C4-2B (cell line): ENCODE measurements at regions not wholly inside any gene's neighbourhood (a gene's known extent, or its start where the extent isn't known, plus 50 kb on each side); places are given as distances from the start of the nearest gene placed in this dataset.

Experiments
- H3K27ac ChIP-seq: fragments of 450-650 bp; 2 replicates; pipeline ENCODE4 v1.5.1; 2017
- ZFX ChIP-seq: fragments of 450-650 bp; IDR thresholded peaks from 2 replicates; pipeline ENCODE4 v1.6.1; 2017
- TF ChIP-seq, protein P1 (sequence below): fragments of 450-650 bp; conservative IDR thresholded peaks from 2 replicates; pipeline ENCODE4 v1.5.1; 2017; ENCODE audit warnings: mild to moderate bottlenecking

DNA sequence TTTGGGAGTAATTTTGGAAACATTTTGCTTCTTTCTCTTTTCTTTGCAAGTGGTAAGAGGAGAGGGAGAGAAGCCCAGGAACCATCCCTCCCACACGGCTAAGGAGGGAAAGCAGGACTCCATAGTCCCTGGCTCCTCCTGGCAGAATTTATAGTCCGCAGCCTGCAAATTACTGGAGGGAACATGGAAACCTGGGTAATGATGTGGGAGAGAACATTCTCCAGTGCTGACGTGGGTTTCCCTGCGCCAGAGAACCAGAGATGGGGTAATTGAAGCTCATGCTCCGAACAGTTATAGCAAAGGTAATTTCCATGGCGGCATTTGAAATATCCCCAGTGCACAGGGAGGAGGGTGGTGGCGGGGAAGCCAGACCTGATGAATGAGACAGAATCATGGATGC is 320.4 kb downstream of the RPS24 start:
- TF ChIP-seq, protein P1, sequence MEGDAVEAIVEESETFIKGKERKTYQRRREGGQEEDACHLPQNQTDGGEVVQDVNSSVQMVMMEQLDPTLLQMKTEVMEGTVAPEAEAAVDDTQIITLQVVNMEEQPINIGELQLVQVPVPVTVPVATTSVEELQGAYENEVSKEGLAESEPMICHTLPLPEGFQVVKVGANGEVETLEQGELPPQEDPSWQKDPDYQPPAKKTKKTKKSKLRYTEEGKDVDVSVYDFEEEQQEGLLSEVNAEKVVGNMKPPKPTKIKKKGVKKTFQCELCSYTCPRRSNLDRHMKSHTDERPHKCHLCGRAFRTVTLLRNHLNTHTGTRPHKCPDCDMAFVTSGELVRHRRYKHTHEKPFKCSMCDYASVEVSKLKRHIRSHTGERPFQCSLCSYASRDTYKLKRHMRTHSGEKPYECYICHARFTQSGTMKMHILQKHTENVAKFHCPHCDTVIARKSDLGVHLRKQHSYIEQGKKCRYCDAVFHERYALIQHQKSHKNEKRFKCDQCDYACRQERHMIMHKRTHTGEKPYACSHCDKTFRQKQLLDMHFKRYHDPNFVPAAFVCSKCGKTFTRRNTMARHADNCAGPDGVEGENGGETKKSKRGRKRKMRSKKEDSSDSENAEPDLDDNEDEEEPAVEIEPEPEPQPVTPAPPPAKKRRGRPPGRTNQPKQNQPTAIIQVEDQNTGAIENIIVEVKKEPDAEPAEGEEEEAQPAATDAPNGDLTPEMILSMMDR: no peak
- TF ChIP-seq ZFX: no peak
- no peak overlapping the region for H3K27ac ChIP-seq

DNA sequence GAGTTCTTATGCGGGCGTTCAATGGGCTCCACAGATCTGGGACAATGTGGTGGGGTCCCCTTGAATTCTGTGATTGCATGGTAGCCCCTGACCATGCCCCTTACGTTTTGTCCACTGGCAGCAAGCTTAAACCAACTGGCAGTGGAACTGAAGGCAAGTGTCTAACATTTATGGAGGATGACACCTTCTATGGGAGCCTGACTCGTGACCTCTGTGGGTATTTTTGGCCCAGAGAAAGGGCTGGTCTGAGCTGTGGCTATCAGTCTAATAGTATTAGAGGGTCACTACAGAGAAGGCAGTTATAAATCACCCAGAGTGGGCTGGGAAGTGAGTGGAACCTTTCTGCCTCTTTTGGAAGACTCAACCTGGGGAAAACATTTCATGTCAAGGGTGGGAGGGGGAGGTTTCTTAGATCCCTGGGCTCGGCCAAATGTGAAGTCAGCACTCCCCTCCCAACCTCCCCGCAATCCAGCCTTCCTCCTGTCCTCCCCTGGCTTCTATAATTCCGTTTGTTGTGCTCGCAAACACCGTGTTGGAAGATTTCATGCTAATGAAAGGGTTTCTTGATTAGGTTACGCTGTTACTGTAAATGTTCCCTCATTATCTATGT is 322.7 kb downstream of the RPS24 start:
- TF ChIP-seq, protein P1: no peak
- no peak for TF ChIP-seq ZFX
- H3K27ac ChIP-seq: no peak overlapping the region

- no peak overlapping the region for H3K27ac ChIP-seq
- TF ChIP-seq, protein P1: no peak
- TF ChIP-seq ZFX: no peak
Observed at GRCh38 chr10:78357141-78358063, 323.7 kb downstream of the RPS24 start.

DNA sequence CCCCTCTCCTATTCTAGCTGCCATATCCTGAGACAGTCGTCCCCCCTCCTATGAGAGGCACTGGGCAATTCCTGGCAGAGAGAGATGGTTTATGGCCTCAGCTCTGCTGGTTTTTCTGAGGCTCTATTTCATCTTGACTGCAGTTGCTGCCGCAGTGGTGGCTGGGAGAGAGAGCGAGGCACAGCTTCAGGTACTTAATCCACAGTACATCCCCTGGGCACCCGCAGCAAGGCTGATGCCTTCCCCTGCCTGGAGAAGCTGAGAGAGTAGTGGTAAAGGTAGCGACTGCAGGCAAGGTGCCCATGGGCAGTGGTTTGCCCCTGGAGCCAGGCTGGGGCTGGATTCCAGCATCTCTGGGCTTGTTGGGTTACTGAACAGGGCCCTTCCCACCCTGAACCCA is 324.7 kb downstream of the RPS24 start:
- TF ChIP-seq, protein P1: no peak
- no peak for TF ChIP-seq ZFX
- H3K27ac ChIP-seq: no peak overlapping the region

DNA sequence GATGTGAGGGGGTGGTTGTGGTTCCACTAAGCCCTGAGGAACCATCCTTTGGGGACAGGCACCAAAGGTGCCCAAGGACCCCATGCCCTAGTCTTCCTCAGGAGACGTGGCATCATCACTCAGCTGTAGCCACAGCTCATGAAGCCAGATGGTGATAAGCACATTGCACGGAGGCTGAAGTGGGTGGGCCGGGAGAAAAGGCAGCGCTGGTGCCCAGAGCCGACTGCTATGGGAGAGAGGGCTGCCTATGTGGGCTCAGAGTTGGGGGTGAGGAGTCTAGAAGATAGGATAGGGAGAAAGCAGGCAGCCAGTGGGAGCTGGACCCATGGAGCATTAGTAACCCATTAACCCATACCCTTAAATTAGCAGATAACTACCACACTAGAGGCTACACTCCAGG is 325.3 kb downstream of the RPS24 start:
- H3K27ac ChIP-seq: no peak overlapping the region
- TF ChIP-seq, protein P1: no peak
- no peak for TF ChIP-seq ZFX

GRCh38 chr10:78359640-78360091 is 326.0 kb downstream of the RPS24 start:
- no peak overlapping the region for H3K27ac ChIP-seq
- TF ChIP-seq, protein P1: no peak
- no peak for TF ChIP-seq ZFX

DNA sequence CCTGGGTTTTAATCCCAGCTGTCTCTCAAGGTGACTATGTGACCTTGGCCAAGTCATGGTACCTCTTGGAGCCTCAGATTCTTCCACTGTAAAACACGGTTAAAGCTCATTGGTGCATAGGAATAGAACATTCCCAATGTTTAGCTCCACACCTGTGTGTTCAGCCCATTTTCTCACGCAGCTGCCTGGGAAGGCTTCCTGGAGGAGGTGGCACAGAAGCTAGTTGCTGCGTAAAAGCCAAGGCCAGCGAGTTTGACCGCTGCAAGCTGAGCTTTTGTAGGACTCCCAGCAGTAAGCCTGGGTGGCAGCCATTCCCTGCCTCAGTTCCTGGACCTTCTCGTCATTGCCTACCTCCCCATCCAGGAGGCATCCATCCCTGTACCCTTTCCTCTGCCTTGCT is 326.6 kb downstream of the RPS24 start:
- no peak for TF ChIP-seq ZFX
- TF ChIP-seq, protein P1: no peak
- H3K27ac ChIP-seq: no peak overlapping the region
